GM12875 (cell line): ENCODE measurements at regions not wholly inside any gene's neighbourhood (a gene's known extent, or its start where the extent isn't known, plus 50 kb on each side); places are given as distances from the start of the nearest gene placed in this dataset.

Source experiments
- H3K4me3 ChIP-seq: one replicate; pipeline ENCODE4 v1.5.1; 2011; ENCODE audit warnings: low read depth, low read length, control low read depth
- TF ChIP-seq, protein P1 (sequence below): IDR thresholded peaks from 2 replicates; pipeline ENCODE4 v1.5.1; 2011; ENCODE audit warnings: low read depth, mild to moderate bottlenecking, control low read depth, inconsistent platforms, low read length, moderate library complexity, borderline replicate concordance; ENCODE audit not compliant: insufficient read depth

DNA sequence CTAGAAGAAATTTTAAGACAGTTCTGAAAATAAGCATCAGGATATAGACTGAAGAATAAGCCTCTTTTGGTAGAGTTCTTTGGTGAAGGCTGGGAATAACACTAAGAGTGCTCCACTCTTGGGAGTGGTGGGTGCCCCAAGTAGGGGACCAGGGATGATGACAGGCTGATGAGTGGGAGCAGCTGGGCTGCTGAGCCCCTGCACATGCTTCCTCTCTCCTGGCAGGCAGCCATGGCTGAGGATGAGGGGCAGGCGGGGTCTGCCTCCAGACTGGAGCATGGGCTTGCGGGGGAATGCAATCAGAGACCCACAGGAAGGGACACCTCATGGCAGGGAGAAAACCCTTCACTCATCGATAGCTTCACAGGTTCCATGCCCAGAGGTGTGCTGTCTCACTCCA, 72.6 kb upstream of the RORA start:
- H3K4me3 ChIP-seq = no peak overlapping the region
- TF ChIP-seq, protein P1, sequence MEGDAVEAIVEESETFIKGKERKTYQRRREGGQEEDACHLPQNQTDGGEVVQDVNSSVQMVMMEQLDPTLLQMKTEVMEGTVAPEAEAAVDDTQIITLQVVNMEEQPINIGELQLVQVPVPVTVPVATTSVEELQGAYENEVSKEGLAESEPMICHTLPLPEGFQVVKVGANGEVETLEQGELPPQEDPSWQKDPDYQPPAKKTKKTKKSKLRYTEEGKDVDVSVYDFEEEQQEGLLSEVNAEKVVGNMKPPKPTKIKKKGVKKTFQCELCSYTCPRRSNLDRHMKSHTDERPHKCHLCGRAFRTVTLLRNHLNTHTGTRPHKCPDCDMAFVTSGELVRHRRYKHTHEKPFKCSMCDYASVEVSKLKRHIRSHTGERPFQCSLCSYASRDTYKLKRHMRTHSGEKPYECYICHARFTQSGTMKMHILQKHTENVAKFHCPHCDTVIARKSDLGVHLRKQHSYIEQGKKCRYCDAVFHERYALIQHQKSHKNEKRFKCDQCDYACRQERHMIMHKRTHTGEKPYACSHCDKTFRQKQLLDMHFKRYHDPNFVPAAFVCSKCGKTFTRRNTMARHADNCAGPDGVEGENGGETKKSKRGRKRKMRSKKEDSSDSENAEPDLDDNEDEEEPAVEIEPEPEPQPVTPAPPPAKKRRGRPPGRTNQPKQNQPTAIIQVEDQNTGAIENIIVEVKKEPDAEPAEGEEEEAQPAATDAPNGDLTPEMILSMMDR = no peak

DNA sequence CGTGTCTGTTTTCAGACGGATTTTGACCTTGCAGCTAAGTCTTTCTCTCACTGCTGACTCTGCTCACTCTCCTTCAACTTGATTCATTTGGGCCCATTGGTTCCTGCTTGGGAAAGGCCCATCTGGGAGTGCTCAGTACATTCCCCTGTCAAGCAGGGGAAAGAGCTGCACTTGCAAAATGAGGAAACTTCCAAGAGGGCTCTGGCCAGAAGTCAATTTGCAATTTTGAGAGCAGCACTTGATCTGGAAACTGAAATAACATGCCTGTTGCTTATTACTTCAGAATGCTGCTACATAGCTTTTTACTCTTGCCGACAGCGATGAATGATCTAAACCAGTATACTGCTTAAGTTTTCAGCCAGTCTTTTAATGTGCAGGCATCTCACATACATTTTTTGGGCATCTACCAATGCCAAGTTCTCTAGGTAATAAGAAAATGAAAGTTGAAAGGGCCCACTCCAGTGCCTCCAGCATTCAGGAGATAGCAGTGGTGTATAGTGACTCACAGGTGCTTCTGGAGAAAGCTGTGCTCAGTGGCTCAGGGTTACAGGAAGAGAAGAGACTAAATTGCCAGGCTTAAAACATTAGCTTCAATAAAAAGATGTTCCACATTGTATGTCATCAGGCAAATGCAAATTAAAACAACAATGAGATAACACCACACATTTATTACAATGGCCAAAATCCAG, 70.1 kb upstream of the RORA start:
- TF ChIP-seq, protein P1 = no peak

DNA sequence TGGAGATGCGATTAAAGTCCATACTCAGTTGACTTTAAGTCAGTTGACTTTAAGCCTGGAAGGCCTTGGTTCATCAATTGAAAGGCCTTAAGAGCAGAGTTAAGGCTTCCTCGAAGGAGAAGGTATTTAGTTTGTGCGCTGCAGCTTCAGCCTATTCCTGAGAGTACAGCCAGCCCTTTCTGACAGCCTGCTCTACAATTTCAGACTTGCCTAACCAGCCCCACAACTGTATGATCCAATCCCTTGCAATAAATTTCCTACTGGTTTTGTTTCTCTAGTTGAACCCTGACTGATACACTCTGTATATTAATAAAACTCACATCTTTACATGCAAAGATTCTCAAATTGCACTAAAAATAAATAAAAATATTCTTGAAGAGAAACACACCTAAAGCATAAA, 66.1 kb upstream of the RORA start:
- no peak overlapping the region for H3K4me3 ChIP-seq
- TF ChIP-seq, protein P1 = no peak

More for the DNA sequence above, 70.1 kb upstream of the RORA start:
- no peak overlapping the region for H3K4me3 ChIP-seq

DNA sequence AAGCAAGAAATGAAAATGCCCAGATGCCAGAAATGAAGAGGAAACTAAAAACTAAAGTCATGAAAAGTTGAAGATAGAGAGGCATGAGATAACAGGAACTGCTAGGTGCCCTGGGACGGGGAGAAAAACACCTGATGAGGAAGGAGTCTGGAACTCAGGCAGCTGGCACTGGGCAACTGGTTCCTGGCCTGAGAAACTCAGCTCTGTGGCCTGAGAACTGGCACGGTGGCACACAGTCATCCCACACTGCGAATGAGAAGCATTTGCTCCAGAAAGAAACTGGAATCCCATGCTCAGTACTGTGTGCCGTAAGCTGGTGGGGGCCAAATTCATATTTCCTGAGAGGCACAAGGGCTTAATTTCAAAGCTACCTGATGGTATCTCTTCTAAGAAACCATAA, 53.6 kb upstream of the RORA start:
- H3K4me3 ChIP-seq = no peak overlapping the region
- TF ChIP-seq, protein P1 = no peak

DNA sequence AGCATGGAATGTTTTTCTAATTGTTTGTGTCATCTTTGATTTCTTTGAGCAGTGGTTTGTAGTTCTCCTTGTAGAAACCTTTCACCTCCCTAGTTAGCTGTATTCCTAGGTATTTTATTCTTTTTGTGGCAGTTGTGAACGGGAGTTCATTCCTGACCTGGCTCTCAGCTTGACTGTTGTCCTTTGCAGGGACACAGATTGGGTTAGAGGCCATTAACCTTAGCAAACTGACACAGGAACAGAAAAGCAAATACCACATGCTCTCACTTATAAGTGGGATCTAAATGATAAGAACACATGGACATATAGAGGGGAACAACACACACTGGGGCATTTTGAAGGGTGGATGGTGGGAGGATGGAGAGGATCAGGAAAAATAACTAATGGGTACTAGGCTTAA, 52.2 kb upstream of the RORA start:
- no peak overlapping the region for H3K4me3 ChIP-seq
- TF ChIP-seq, protein P1 = no peak
